B cell (primary cell): ENCODE measurements at regions not wholly inside any gene's neighbourhood (a gene's known extent, or its start where the extent isn't known, plus 50 kb on each side); places are given as distances from the start of the nearest gene placed in this dataset.

Source experiments
- ATAC-seq: fragments of 200-7000 bp; cut with Tn5 transposase; one replicate; pipeline ENCODE4 v1.10.0; 2021; ENCODE audit warnings: low read depth, mild to moderate bottlenecking, moderate number of reproducible peaks, moderate library complexity
- CTCF ChIA-PET: fragments of 350-600 bp; sonication (Branson Sonifier 250); formaldehyde crosslinking; loops from one replicate; lab custom pipeline; 2021; ENCODE audit warnings: antibody characterized with exemption, inconsistent platforms; lab: Charles Lee
- POLR2A ChIA-PET: fragments of 350-600 bp; sonication (Branson Sonifier 250); formaldehyde crosslinking; loops from one replicate; lab custom pipeline; 2021; ENCODE audit warnings: antibody characterized with exemption; lab: Charles Lee
- DNase-seq: peaks from one replicate; pipeline ENCODE4 v3.0.0; 2013
- H2AFZ ChIP-seq: 2 replicates; pipeline ENCODE4 v1.6.1; 2012; ENCODE audit warnings: mild to moderate bottlenecking, low read depth, low read length; ENCODE audit not compliant: insufficient read depth, poor library complexity, severe bottlenecking
- H3K27ac ChIP-seq, 2 donors: 1 replicate in 1 of 2; 2 replicates in 1 of 2; pipeline ENCODE4 v1.5.1; 2012 to 2013; ENCODE audit warnings: low read length in 2 of 2, mild to moderate bottlenecking in 2 of 2, moderate library complexity in 1 of 2
- H3K27me3 ChIP-seq, 4 experiments: fragments of 200-600 bp in 1 of 4; sonication (generic) in 1 of 4; replicated peaks in 1 of 4; 1 replicate in 2 of 4; 2 replicates in 2 of 4; pipeline versions ENCODE4 v1.6.1 to v1.7.0; 2013 to 2016; ENCODE audit warnings: low read length in 3 of 4, mild to moderate bottlenecking in 2 of 4, mixed read lengths in 1 of 4, moderate library complexity in 1 of 4; ENCODE audit not compliant: insufficient read depth in 4 of 4, control insufficient read depth in 3 of 4; ENCODE audit errors: control extremely low read depth in 1 of 4
- H3K36me3 ChIP-seq, 2 experiments: replicated peaks in 1 of 2; 1 replicate in 1 of 2; 2 replicates in 1 of 2; pipeline versions ENCODE4 v1.6.1 to v1.7.1; 2013; ENCODE audit warnings: low read length in 1 of 2; ENCODE audit not compliant: insufficient read depth in 2 of 2, control insufficient read depth in 1 of 2; ENCODE audit errors: control extremely low read depth in 1 of 2, extremely low read depth in 1 of 2
- H3K4me1 ChIP-seq, 2 donors: fragments of 200-600 bp in 1 of 2; sonication (generic) in 1 of 2; 1 replicate in 1 of 2; 2 replicates in 1 of 2; pipeline versions ENCODE4 v1.5.1 to v1.6.1; 2013 to 2017; ENCODE audit warnings: low read length in 2 of 2; ENCODE audit not compliant: control insufficient read depth in 2 of 2, insufficient read depth in 2 of 2
- H3K4me2 ChIP-seq: replicated peaks from 2 replicates; pipeline ENCODE3; 2012; ENCODE audit warnings: mild to moderate bottlenecking, low read depth, low read length; ENCODE audit not compliant: poor library complexity, severe bottlenecking
- H3K4me3 ChIP-seq, 5 experiments: fragments of 200-600 bp in 1 of 5; sonication (generic) in 1 of 5; 1 replicate in 3 of 5; 2 replicates in 2 of 5; pipeline versions ENCODE4 v1.5.1 to v1.7.0; 2011 to 2016; ENCODE audit warnings: low read length in 4 of 5, mild to moderate bottlenecking in 4 of 5, low read depth in 2 of 5, control low read depth in 1 of 5, moderate library complexity in 1 of 5; ENCODE audit not compliant: insufficient read depth in 1 of 5; ENCODE audit errors: control extremely low read depth in 1 of 5, extremely low read depth in 1 of 5
- H3K79me2 ChIP-seq: fragments of 200-600 bp; sonication (generic); one replicate; pipeline ENCODE4 v1.6.0; 2016; ENCODE audit warnings: low read length; ENCODE audit not compliant: control insufficient read depth, insufficient read depth
- H3K9ac ChIP-seq: fragments of 200-600 bp; sonication (generic); 2 replicates; pipeline ENCODE4 v1.6.1; 2017; ENCODE audit warnings: mild to moderate bottlenecking, low read length, moderate library complexity
- H3K9me3 ChIP-seq, 3 donors: one replicate each; pipeline versions ENCODE4 v1.6.1 to v1.7.1; 2013; ENCODE audit warnings: low read length in 2 of 3; ENCODE audit not compliant: control insufficient read depth in 2 of 3, insufficient read depth in 1 of 3; ENCODE audit errors: control extremely low read depth in 1 of 3
- H4K20me1 ChIP-seq: 2 replicates; pipeline ENCODE4 v1.6.0; 2012; ENCODE audit warnings: mild to moderate bottlenecking, low read length; ENCODE audit not compliant: insufficient read depth, control insufficient read depth, poor library complexity, severe bottlenecking
- H3K27ac Mint-ChIP-seq: one replicate; pipeline ENCODE4 v1.8.0; 2021; ENCODE audit warnings: mixed read lengths
- H3K27me3 Mint-ChIP-seq: one replicate; pipeline ENCODE4 v1.8.0; 2021; ENCODE audit warnings: mixed read lengths
- H3K4me1 Mint-ChIP-seq: one replicate; pipeline ENCODE4 v1.8.0; 2021; ENCODE audit warnings: mixed read lengths
- H3K4me3 Mint-ChIP-seq: one replicate; pipeline ENCODE4 v1.8.0; 2021; ENCODE audit warnings: mixed read lengths
- H3K9me3 Mint-ChIP-seq: one replicate; pipeline ENCODE4 v1.8.0; 2022; ENCODE audit warnings: mixed read lengths; ENCODE audit not compliant: insufficient read depth
- EZH2 ChIP-seq: IDR thresholded peaks from 2 replicates; pipeline ENCODE4 v1.6.1; 2012; ENCODE audit warnings: borderline replicate concordance, low read depth, mild to moderate bottlenecking, moderate library complexity, low read length; ENCODE audit not compliant: insufficient read depth, poor library complexity, severe bottlenecking
- WGBS: methylation state at CpG from one replicate; pipeline ENCODE4 v1.1.5; 2013; ENCODE audit warnings: missing lambda C conversion rate; ENCODE audit not compliant: insufficient coverage; 5-methylcytosine and 5-hydroxymethylcytosine counted together
- intact Hi-C: fragments of 100-400 bp; cut with micrococcal nuclease; formaldehyde crosslinking; loops from one replicate; pipeline ENCODE4 v1.10.0; 2022
- TF ChIP-seq, protein P1 (sequence below): fragments of 200-600 bp; IDR thresholded peaks from one replicate; pipeline ENCODE4 v1.8.0; 2022; ENCODE audit warnings: antibody characterized with exemption, mild to moderate bottlenecking

DNA sequence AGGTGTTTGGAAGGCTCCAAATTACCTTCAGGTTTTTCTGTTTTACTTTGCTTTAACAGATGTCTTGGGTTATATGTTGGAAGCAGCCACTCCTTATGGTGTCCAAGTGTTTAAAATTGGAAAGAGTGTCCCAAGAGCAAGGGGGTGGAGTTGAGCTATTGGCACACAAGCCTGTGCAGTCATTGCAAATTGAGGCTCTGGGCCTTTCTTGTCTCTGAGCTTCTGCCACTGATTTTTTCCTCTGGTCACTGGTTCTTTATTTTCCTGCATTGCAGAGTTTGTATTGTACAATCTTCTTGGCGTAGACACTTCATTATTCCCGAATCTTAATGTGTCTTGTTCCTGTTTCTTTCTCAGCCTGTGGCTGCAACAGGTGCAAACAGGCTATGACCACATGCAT lies 598.8 kb downstream of the RNF144B start:
- no peaks in the 10 kb centered on the region for H3K4me1 Mint-ChIP-seq
- no peak for ATAC-seq
- Histone ChIP-seq H3K36me3 (no peaks in the 10 kb centered on the region), H3K9ac (no peak overlapping the region), H3K4me3 (no peak overlapping the region), H3K9me3 (peaks cover 0 to 5% (median 0%) of the 10 kb centered on the region in 3 donors), H3K27me3 (no peaks in the 10 kb centered on the region), H3K79me2 (no peaks in the 10 kb centered on the region), H3K4me1 (no peaks in the 10 kb centered on the region), H3K4me2 (no peak overlapping the region), H3K27ac (no peak overlapping the region), H4K20me1 (no peaks in the 10 kb centered on the region), H2AFZ (no peak overlapping the region)
- WGBS: 79% methylated on average over 2 of the region's 2 CpGs
- no peak overlapping the region for H3K4me3 Mint-ChIP-seq
- DNase-seq: no peak
- CTCF ChIA-PET: interaction anchor here (0.8 kb wide), 1 partner anchor 11 kb away, joined by 3 read pairs; no protein-coding TSS in a partner anchor
- H3K27ac Mint-ChIP-seq: no peak overlapping the region
- TF ChIP-seq EZH2: no peak
- TF ChIP-seq, protein P1, sequence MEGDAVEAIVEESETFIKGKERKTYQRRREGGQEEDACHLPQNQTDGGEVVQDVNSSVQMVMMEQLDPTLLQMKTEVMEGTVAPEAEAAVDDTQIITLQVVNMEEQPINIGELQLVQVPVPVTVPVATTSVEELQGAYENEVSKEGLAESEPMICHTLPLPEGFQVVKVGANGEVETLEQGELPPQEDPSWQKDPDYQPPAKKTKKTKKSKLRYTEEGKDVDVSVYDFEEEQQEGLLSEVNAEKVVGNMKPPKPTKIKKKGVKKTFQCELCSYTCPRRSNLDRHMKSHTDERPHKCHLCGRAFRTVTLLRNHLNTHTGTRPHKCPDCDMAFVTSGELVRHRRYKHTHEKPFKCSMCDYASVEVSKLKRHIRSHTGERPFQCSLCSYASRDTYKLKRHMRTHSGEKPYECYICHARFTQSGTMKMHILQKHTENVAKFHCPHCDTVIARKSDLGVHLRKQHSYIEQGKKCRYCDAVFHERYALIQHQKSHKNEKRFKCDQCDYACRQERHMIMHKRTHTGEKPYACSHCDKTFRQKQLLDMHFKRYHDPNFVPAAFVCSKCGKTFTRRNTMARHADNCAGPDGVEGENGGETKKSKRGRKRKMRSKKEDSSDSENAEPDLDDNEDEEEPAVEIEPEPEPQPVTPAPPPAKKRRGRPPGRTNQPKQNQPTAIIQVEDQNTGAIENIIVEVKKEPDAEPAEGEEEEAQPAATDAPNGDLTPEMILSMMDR: no peak
- H3K9me3 Mint-ChIP-seq: peaks cover 2% of the 10 kb centered on the region
- POLR2A ChIA-PET: no interaction called here
- H3K27me3 Mint-ChIP-seq: no peaks in the 10 kb centered on the region
- intact Hi-C loops: no loop called here

DNA sequence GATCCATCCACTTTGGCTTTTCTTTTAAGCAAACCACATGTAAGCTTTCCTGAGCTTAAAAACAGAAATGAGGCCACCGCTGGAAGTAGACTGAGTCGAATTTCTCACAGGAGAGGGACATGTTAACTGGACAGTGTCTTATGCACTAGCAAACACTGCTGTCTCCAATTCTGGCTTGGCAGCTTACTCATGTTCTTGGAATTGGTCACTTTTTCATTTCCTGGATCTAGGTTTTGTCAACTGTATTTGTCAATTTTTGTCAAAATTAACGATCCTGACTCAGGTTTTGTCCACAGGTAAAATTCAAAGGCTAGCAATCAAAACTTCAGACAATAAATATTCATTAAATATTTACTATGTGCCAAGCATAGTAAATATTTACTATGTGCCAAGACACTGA lies 601.5 kb downstream of the RNF144B start:
- Histone ChIP-seq H4K20me1 (no peaks in the 10 kb centered on the region), H3K27me3 (no peaks in the 10 kb centered on the region), H3K79me2 (no peaks in the 10 kb centered on the region), H3K9ac (no peak overlapping the region), H3K9me3 (peaks cover 0 to 5% (median 0%) of the 10 kb centered on the region in 3 donors), H3K4me3 (no peak overlapping the region), H3K36me3 (no peaks in the 10 kb centered on the region), H3K27ac (no peak overlapping the region), H3K4me1 (no peaks in the 10 kb centered on the region), H3K4me2 (no peak overlapping the region), H2AFZ (no peak overlapping the region)
- Mint-ChIP-seq H3K27ac (no peak overlapping the region), H3K9me3 (peaks cover 2% of the 10 kb centered on the region), H3K4me1 (no peaks in the 10 kb centered on the region), H3K4me3 (no peak overlapping the region), H3K27me3 (no peaks in the 10 kb centered on the region)
- 83% methylated on average over 2 of the region's 3 CpGs for WGBS
- POLR2A ChIA-PET: no interaction called here
- intact Hi-C loops: no loop called here
- ATAC-seq: no peak
- TF ChIP-seq, protein P1: no peak
- TF ChIP-seq EZH2: no peak
- CTCF ChIA-PET: no interaction called here
- DNase-seq: no peak
